Endothelial cell (in vitro differentiated cells): ENCODE measurements at regions not wholly inside any gene's neighbourhood (a gene's known extent, or its start where the extent isn't known, plus 50 kb on each side); places are given as distances from the start of the nearest gene placed in this dataset.

Experiments
- DNase-seq: peaks from one replicate; pipeline ENCODE4 v3.0.0; 2021; ENCODE audit warnings: low spot score
- H3K27ac Mint-ChIP-seq: one replicate; pipeline ENCODE4 v1.8.0; 2021; ENCODE audit warnings: mixed read lengths, inconsistent platforms; ENCODE audit not compliant: unreplicated experiment
- H3K27me3 Mint-ChIP-seq: one replicate; pipeline ENCODE4 v1.8.0; 2021; ENCODE audit warnings: mild to moderate bottlenecking, moderate library complexity, mixed read lengths, inconsistent platforms; ENCODE audit not compliant: unreplicated experiment
- H3K36me3 Mint-ChIP-seq: one replicate; pipeline ENCODE4 v1.8.0; 2021; ENCODE audit warnings: mild to moderate bottlenecking, low read depth, mixed read lengths, inconsistent platforms; ENCODE audit not compliant: unreplicated experiment
- H3K4me1 Mint-ChIP-seq: one replicate; pipeline ENCODE4 v1.8.0; 2021; ENCODE audit warnings: mild to moderate bottlenecking, mixed read lengths, inconsistent platforms; ENCODE audit not compliant: unreplicated experiment
- H3K4me3 Mint-ChIP-seq: one replicate; pipeline ENCODE4 v1.8.0; 2021; ENCODE audit warnings: mild to moderate bottlenecking, mixed read lengths, inconsistent platforms; ENCODE audit not compliant: unreplicated experiment
- H3K9me3 Mint-ChIP-seq: one replicate; pipeline ENCODE4 v1.8.0; 2021; ENCODE audit warnings: mixed read lengths, inconsistent platforms; ENCODE audit not compliant: unreplicated experiment
- CTCF ChIP-seq: fragments of 200-600 bp; sonication (generic); IDR thresholded peaks from one replicate; pipeline ENCODE4 v1.5.0; 2021; ENCODE audit warnings: antibody characterized with exemption; ENCODE audit not compliant: unreplicated experiment

- no peak overlapping the region for H3K4me3 Mint-ChIP-seq
- no peaks in the 10 kb centered on the region for H3K4me1 Mint-ChIP-seq
- no peaks in the 10 kb centered on the region for H3K9me3 Mint-ChIP-seq
- peaks cover 2% of the 10 kb centered on the region for H3K27me3 Mint-ChIP-seq
- H3K36me3 Mint-ChIP-seq, result peaks cover 7% of the 10 kb centered on the region
- no peak overlapping the region for H3K27ac Mint-ChIP-seq
- TF ChIP-seq CTCF, result no peak
- DNase-seq, result no peak
Observed at GRCh38 chr2:241937297-241937696, 67.8 kb downstream of the RTP5 start.

GRCh38 chr2:241939541-241939940, 70.0 kb downstream of the RTP5 start:
- no peaks in the 10 kb centered on the region for H3K4me1 Mint-ChIP-seq
- H3K27ac Mint-ChIP-seq, result no peak overlapping the region
- TF ChIP-seq CTCF, result no peak
- H3K36me3 Mint-ChIP-seq, result peaks cover 7% of the 10 kb centered on the region
- DNase-seq, result no peak
- H3K9me3 Mint-ChIP-seq, result no peaks in the 10 kb centered on the region
- H3K27me3 Mint-ChIP-seq, result peaks cover 2% of the 10 kb centered on the region
- H3K4me3 Mint-ChIP-seq, result no peak overlapping the region

- Mint-ChIP-seq H3K36me3 (peaks cover 7% of the 10 kb centered on the region), H3K27me3 (peaks cover 2% of the 10 kb centered on the region), H3K4me3 (no peak overlapping the region), H3K9me3 (no peaks in the 10 kb centered on the region), H3K4me1 (no peaks in the 10 kb centered on the region), H3K27ac (no peak overlapping the region)
- no peak for TF ChIP-seq CTCF
- no peak for DNase-seq
Observed at GRCh38 chr2:241940329-241940728, 70.8 kb downstream of the RTP5 start.

- H3K9me3 Mint-ChIP-seq, result no peaks in the 10 kb centered on the region
- no peak overlapping the region for H3K27ac Mint-ChIP-seq
- no peaks in the 10 kb centered on the region for H3K36me3 Mint-ChIP-seq
- no peaks in the 10 kb centered on the region for H3K4me1 Mint-ChIP-seq
- TF ChIP-seq CTCF, result no peak
- no peak for DNase-seq
- no peak overlapping the region for H3K4me3 Mint-ChIP-seq
- peaks cover 10% of the 10 kb centered on the region for H3K27me3 Mint-ChIP-seq
Observed at GRCh38 chr2:241941691-241942301, 72.3 kb downstream of the RTP5 start.

- Mint-ChIP-seq H3K4me3 (no peak overlapping the region), H3K27ac (no peak overlapping the region), H3K27me3 (peaks cover 10% of the 10 kb centered on the region), H3K9me3 (no peaks in the 10 kb centered on the region), H3K4me1 (no peaks in the 10 kb centered on the region), H3K36me3 (no peaks in the 10 kb centered on the region)
- TF ChIP-seq CTCF, result no peak
- DNase-seq, result no peak
Observed at GRCh38 chr2:241942416-241943208, 73.1 kb downstream of the RTP5 start.
